SK-N-MC (cell line): ENCODE measurements at regions not wholly inside any gene's neighbourhood (a gene's known extent, or its start where the extent isn't known, plus 50 kb on each side); places are given as distances from the start of the nearest gene placed in this dataset.

ENCODE experiments used
- EZH2 ChIP-seq: fragments of 200-600 bp; sonication (generic); IDR thresholded peaks from one replicate; pipeline ENCODE4 v1.6.1; 2017; ENCODE audit warnings: antibody characterized with exemption
- POLR2AphosphoS5 ChIP-seq: IDR thresholded peaks from 2 replicates; pipeline ENCODE4 v1.6.1; 2012; ENCODE audit warnings: mild to moderate bottlenecking, low read depth, low read length, borderline replicate concordance

- TF ChIP-seq POLR2AphosphoS5 (no peak), EZH2 (no peak)
Measured at GRCh38 chr18:29328932-29329331, 1152.0 kb upstream of the CDH2 start.
